ENCODE measurements at regions not wholly inside any gene's neighbourhood (a gene's known extent, or its start where the extent isn't known, plus 50 kb on each side); places are given as distances from the start of the nearest gene placed in this dataset.

DNA sequence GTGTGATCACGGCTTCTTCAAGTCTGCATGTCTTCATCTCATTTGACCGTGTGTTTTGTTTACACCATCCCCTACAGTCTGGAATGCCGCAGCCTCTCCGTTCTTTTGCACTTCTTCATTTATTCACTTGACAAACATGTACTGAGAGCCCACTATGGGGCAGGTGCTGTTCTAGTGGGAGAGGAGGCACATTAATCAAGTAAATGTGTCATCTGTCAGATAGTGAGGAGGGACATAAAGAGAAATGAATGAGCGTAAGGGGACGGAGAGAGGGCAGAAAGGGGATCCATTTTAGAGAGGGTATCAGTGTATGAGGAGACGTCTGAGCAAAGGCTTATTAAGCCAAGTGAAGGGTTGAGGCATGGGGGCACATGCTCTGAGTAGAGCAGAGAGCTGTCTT is 54.0 kb upstream of the CECR2 start:
- Mint-ChIP-seq H3K9me3 (no peaks in the 10 kb centered on the region), H3K4me1 (peaks cover 17 to 25% of the 10 kb centered on the region in 2 experiments), H3K27me3 (ENCODE audit: low read depth) (no peaks in the 10 kb centered on the region), H3K4me3 (no peak overlapping the region), H3K36me3 (ENCODE audit: insufficient read depth in 1 of 3, low read depth in 3 of 3) (no peaks in the 10 kb centered on the region), H3K27ac (no peak overlapping the region; a peak in 2 of 7 replicates)
- Histone ChIP-seq H3K79me2 (ENCODE audit: insufficient read depth, low read length) (no peaks in the 10 kb centered on the region), H3K23me2 (ENCODE audit: insufficient read length, low read depth, low read length, poor library complexity, severe bottlenecking) (no peaks in the 10 kb centered on the region), H4K8ac (replicated peaks; ENCODE audit: insufficient read length, low read depth, low read length) (no peak overlapping the region), H4K20me1 (ENCODE audit: control insufficient read depth, insufficient read depth, insufficient read length) (no peaks in the 10 kb centered on the region), H3K4me2 (ENCODE audit: insufficient read depth, insufficient read length, low read length) (no peak overlapping the region), H3K79me1 (ENCODE audit: insufficient read depth, low read depth, low read length, poor library complexity, severe bottlenecking) (no peaks in the 10 kb centered on the region), H3K27me3 (ENCODE audit: insufficient read depth, low read length) (no peaks in the 10 kb centered on the region), H3K23ac (ENCODE audit: insufficient read length, low read depth, low read length) (no peak overlapping the region), H4K5ac (ENCODE audit: insufficient read length, low read depth, low read length) (no peak overlapping the region), H2BK12ac (ENCODE audit: insufficient read length, low read depth, low read length) (no peak overlapping the region), H2BK120ac (ENCODE audit: low read depth, low read length, poor library complexity, severe bottlenecking) (no peak overlapping the region), H3K4me1 (ENCODE audit: insufficient read depth, low read length) (no peaks in the 10 kb centered on the region), H2BK5ac (ENCODE audit: insufficient read length, low read length) (no peak overlapping the region), H3K56ac (ENCODE audit: insufficient read length, low read depth, low read length) (no peak overlapping the region), H4K91ac (ENCODE audit: insufficient read length, low read depth, low read length) (no peak overlapping the region), H3K9ac (ENCODE audit: extremely low read depth, insufficient read length, low read length) (no peak overlapping the region), H3K14ac (ENCODE audit: insufficient read depth, low read length) (no peak overlapping the region), H3T11ph (ENCODE audit: low read length) (no peak overlapping the region), H2BK20ac (ENCODE audit: low read depth, low read length, poor library complexity, severe bottlenecking) (no peak overlapping the region), H3K18ac (ENCODE audit: insufficient read length, low read depth, low read length) (no peak overlapping the region), H3K27ac (ENCODE audit: insufficient read length, low read depth, low read length) (no peak overlapping the region), H3K4ac (ENCODE audit: low read depth, low read length) (no peak overlapping the region), H3K9me3 (ENCODE audit: control insufficient read depth, low read depth, low read length) (no peaks in the 10 kb centered on the region), H2AFZ (ENCODE audit: low read length) (no peak overlapping the region), H2BK15ac (ENCODE audit: low read depth, low read length) (no peak overlapping the region), H2AK5ac (ENCODE audit: insufficient read length, low read length) (no peak overlapping the region)
- TF ChIP-seq, protein P1, sequence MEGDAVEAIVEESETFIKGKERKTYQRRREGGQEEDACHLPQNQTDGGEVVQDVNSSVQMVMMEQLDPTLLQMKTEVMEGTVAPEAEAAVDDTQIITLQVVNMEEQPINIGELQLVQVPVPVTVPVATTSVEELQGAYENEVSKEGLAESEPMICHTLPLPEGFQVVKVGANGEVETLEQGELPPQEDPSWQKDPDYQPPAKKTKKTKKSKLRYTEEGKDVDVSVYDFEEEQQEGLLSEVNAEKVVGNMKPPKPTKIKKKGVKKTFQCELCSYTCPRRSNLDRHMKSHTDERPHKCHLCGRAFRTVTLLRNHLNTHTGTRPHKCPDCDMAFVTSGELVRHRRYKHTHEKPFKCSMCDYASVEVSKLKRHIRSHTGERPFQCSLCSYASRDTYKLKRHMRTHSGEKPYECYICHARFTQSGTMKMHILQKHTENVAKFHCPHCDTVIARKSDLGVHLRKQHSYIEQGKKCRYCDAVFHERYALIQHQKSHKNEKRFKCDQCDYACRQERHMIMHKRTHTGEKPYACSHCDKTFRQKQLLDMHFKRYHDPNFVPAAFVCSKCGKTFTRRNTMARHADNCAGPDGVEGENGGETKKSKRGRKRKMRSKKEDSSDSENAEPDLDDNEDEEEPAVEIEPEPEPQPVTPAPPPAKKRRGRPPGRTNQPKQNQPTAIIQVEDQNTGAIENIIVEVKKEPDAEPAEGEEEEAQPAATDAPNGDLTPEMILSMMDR (conservative IDR thresholded peaks at IDR 0.05), result no peak
- DNase-seq, result no peak
- WGBS (ENCODE audit: extremely low coverage, insufficient read length, low lambda C conversion rate), result no CpG with 5 or more reads among the region's 7 CpGs
